ENCODE measurements at regions not wholly inside any gene's neighbourhood (a gene's known extent, or its start where the extent isn't known, plus 50 kb on each side); places are given as distances from the start of the nearest gene placed in this dataset.

DNA sequence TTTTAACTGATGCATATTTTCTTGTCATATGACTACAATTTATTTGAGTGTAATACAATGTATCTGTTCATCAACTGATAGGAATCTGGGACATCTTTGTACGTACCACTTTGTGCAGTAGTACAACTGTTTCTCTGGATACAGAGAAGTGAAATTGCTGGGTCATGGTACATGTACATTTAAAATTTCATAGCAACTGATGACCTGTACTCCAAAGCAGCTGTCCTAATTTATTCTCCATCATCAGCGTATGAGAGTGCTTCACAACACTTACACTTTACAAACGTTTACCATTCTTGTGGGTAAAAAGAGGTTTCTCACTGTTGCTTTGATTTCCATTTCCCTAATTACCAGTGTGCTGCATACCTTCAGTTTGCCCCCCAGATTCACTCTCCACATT lies 552.8 kb upstream of the CADM1 start:
- intact Hi-C loops (cut with DNase I) = no loop called here

GRCh38 chr11:116055064-116055463 lies 550.8 kb upstream of the CADM1 start:
- Histone ChIP-seq H3K36me3 (no peaks in the 10 kb centered on the region), H3K4me3 (no peak overlapping the region), H3K27ac (no peak overlapping the region), H3K27me3 (no peaks in the 10 kb centered on the region), H3K9me3 (no peaks in the 10 kb centered on the region), H3K4me1 (no peaks in the 10 kb centered on the region)
- TF ChIP-seq, protein P1, sequence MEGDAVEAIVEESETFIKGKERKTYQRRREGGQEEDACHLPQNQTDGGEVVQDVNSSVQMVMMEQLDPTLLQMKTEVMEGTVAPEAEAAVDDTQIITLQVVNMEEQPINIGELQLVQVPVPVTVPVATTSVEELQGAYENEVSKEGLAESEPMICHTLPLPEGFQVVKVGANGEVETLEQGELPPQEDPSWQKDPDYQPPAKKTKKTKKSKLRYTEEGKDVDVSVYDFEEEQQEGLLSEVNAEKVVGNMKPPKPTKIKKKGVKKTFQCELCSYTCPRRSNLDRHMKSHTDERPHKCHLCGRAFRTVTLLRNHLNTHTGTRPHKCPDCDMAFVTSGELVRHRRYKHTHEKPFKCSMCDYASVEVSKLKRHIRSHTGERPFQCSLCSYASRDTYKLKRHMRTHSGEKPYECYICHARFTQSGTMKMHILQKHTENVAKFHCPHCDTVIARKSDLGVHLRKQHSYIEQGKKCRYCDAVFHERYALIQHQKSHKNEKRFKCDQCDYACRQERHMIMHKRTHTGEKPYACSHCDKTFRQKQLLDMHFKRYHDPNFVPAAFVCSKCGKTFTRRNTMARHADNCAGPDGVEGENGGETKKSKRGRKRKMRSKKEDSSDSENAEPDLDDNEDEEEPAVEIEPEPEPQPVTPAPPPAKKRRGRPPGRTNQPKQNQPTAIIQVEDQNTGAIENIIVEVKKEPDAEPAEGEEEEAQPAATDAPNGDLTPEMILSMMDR (IDR thresholded peaks at IDR 0.05) = no peak
- no peak for TF ChIP-seq POLR2AphosphoS5 (IDR thresholded peaks at IDR 0.05; ENCODE audit: insufficient read depth in 1 of 2, low read depth in 1 of 2)
- TF ChIP-seq POLR2A (IDR thresholded peaks at IDR 0.05) = no peak
- intact Hi-C loops (cut with DNase I) = no loop called here
- DNase-seq (ENCODE audit: extremely low spot score in 2 of 2) = no peak

More for the DNA sequence above, 552.8 kb upstream of the CADM1 start:
- no peaks in the 10 kb centered on the region for H3K4me1 ChIP-seq
- H3K27ac ChIP-seq = no peak overlapping the region
- no peaks in the 10 kb centered on the region for H3K36me3 ChIP-seq
- H3K27me3 ChIP-seq = no peaks in the 10 kb centered on the region
- no peak overlapping the region for H3K4me3 ChIP-seq
- no peaks in the 10 kb centered on the region for H3K9me3 ChIP-seq
- DNase-seq (ENCODE audit: extremely low spot score in 2 of 2) = no peak
- TF ChIP-seq POLR2A (IDR thresholded peaks at IDR 0.05) = no peak
- TF ChIP-seq, protein P1 (IDR thresholded peaks at IDR 0.05) = no peak
- TF ChIP-seq POLR2AphosphoS5 (IDR thresholded peaks at IDR 0.05; ENCODE audit: insufficient read depth in 1 of 2, low read depth in 1 of 2) = no peak

- Histone ChIP-seq H3K27ac (no peak overlapping the region), H3K4me1 (no peaks in the 10 kb centered on the region), H3K4me3 (no peak overlapping the region), H3K27me3 (no peaks in the 10 kb centered on the region), H3K36me3 (no peaks in the 10 kb centered on the region), H3K9me3 (no peaks in the 10 kb centered on the region)
- no peak for DNase-seq (ENCODE audit: extremely low spot score in 2 of 2)
- intact Hi-C loops (cut with DNase I) = no loop called here
- TF ChIP-seq POLR2A (IDR thresholded peaks at IDR 0.05) (no peak), POLR2AphosphoS5 (IDR thresholded peaks at IDR 0.05; ENCODE audit: insufficient read depth in 1 of 2, low read depth in 1 of 2) (no peak)
- TF ChIP-seq, protein P1 (IDR thresholded peaks at IDR 0.05) = no peak
These were observed 549.3 kb upstream of the CADM1 start for GRCh38 chr11:116053548-116053919.

- no peak for DNase-seq (ENCODE audit: extremely low spot score in 2 of 2)
- Histone ChIP-seq H3K9me3 (no peaks in the 10 kb centered on the region), H3K27ac (no peak overlapping the region), H3K27me3 (no peaks in the 10 kb centered on the region), H3K4me3 (no peak overlapping the region), H3K36me3 (no peaks in the 10 kb centered on the region), H3K4me1 (no peaks in the 10 kb centered on the region)
- TF ChIP-seq POLR2AphosphoS5 (IDR thresholded peaks at IDR 0.05; ENCODE audit: insufficient read depth in 1 of 2, low read depth in 1 of 2) (no peak), POLR2A (IDR thresholded peaks at IDR 0.05) (no peak)
- TF ChIP-seq, protein P1 (IDR thresholded peaks at IDR 0.05) = no peak
- intact Hi-C loops (cut with DNase I) = no loop called here
These were observed 548.7 kb upstream of the CADM1 start for GRCh38 chr11:116052603-116053547.

GRCh38 chr11:116051494-116051893 lies 547.3 kb upstream of the CADM1 start:
- H3K4me3 ChIP-seq = no peak overlapping the region
- DNase-seq (ENCODE audit: extremely low spot score in 2 of 2) = peak in 1 of 2 donors; percentile 61

More at GRCh38 chr11:116051494-116051893, 547.3 kb upstream of the CADM1 start:
- intact Hi-C loops (cut with DNase I) = no loop called here
- Histone ChIP-seq H3K36me3 (no peaks in the 10 kb centered on the region), H3K27ac (no peak overlapping the region), H3K9me3 (no peaks in the 10 kb centered on the region), H3K4me1 (no peaks in the 10 kb centered on the region), H3K27me3 (no peaks in the 10 kb centered on the region)
- TF ChIP-seq, protein P1 (IDR thresholded peaks at IDR 0.05) = no peak
- TF ChIP-seq POLR2A (IDR thresholded peaks at IDR 0.05) = no peak
- TF ChIP-seq POLR2AphosphoS5 (IDR thresholded peaks at IDR 0.05; ENCODE audit: insufficient read depth in 1 of 2, low read depth in 1 of 2) = no peak
